GM12865 (cell line): ENCODE measurements at regions not wholly inside any gene's neighbourhood (a gene's known extent, or its start where the extent isn't known, plus 50 kb on each side); places are given as distances from the start of the nearest gene placed in this dataset.

Experiments used
- DNase-seq: peaks from one replicate; pipeline ENCODE4 v3.0.0; 2010; ENCODE audit warnings: low read depth
- H3K4me3 ChIP-seq: 2 replicates; pipeline ENCODE4 v1.5.1; 2011; ENCODE audit warnings: mild to moderate bottlenecking, low read depth, low read length, control low read depth
- TF ChIP-seq, protein P1 (sequence below): IDR thresholded peaks from 2 replicates; pipeline ENCODE4 v1.5.1; 2011; ENCODE audit warnings: low read length, control low read depth, low read depth, inconsistent platforms; ENCODE audit not compliant: insufficient read depth; ENCODE audit errors: missing control alignments

DNA sequence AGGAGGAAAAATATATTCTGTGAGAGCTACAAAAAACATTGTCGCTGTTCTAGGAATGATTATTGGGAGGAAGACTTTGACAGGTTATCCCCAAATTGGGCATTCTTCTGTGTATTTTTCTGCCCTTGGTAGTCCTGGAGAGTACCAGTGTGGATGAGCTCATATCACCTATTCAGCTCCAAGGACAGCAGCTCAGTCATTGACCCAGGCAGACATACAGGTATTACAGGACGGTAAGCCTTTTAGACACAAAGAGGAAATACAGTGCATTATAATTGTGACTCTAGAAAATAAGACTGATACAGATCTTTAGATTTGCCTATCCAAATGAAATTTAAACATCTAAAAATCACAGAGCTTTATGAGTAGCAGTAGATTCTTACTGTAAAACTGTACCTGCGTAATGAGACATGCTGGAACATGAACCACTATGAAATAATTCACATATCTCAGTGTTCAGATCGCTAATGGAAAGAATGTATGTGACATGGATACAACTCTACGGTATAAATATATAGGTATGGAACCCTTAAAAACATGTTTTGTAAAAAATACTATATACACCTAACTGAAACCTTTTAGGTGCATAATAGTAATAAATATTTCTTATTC is 56.0 kb downstream of the PLK2 start:
- TF ChIP-seq, protein P1, sequence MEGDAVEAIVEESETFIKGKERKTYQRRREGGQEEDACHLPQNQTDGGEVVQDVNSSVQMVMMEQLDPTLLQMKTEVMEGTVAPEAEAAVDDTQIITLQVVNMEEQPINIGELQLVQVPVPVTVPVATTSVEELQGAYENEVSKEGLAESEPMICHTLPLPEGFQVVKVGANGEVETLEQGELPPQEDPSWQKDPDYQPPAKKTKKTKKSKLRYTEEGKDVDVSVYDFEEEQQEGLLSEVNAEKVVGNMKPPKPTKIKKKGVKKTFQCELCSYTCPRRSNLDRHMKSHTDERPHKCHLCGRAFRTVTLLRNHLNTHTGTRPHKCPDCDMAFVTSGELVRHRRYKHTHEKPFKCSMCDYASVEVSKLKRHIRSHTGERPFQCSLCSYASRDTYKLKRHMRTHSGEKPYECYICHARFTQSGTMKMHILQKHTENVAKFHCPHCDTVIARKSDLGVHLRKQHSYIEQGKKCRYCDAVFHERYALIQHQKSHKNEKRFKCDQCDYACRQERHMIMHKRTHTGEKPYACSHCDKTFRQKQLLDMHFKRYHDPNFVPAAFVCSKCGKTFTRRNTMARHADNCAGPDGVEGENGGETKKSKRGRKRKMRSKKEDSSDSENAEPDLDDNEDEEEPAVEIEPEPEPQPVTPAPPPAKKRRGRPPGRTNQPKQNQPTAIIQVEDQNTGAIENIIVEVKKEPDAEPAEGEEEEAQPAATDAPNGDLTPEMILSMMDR = no peak
- no peak overlapping the region for H3K4me3 ChIP-seq

DNA sequence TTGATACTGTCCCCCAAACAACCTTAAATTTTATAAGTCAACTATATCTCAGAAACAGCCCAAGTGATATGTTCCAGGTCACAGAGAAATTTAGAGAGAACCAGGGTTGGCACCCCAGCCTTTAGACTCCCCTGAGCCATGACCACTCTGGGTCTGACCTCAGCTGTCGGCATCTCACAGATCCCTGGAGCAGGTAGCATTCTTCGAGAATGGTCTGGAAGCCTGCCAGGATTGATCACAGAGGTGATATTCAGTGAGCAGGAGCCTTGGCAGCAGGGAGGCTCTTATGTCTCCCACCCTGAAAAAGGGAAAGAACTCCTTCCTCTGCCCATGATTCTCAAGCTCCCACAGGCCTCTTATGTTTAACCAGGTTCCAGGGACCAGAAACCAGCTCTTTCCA is 58.2 kb downstream of the PLK2 start:
- no peak overlapping the region for H3K4me3 ChIP-seq
- DNase-seq = no peak
- TF ChIP-seq, protein P1 = no peak

More for the DNA sequence above, 56.0 kb downstream of the PLK2 start:
- DNase-seq = no peak

DNA sequence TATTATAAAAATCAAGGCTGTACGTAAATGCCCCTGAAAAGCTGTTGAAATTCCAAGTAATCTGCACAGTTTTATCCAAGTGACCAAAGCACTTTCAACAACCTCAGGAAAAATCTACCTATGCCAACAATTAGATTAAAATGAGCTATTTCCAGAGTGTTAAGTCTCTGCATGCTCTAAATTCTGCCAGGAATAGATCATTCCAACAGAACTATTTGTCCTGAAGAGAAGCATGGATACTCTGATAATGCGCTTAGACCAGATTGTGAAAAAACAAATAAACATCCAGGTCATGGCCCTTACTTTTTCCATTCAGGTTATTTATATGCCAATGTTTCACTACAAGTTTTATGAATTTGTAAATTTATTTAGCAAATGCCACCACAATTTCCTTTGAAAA is 59.1 kb downstream of the PLK2 start:
- no peak overlapping the region for H3K4me3 ChIP-seq
- TF ChIP-seq, protein P1 = no peak
- no peak for DNase-seq

DNA sequence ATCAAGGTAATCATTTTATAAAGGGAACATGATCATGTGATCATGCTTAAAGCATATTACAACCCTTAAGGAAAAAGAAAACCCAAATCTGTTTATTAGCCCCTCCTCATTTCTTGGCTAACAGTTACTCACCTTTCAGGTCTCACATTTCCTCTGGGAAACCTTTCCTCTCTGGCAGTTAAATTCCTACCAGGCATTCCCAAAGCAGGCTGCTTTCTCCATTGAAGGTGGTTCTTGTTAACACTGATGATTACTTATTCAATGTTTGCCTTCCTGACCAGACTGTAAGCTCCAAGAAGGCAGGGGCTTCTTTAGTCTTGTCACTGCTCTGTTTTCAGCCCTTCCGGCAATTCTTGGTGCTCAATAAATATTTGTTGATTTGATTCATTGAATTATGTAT is 59.9 kb downstream of the PLK2 start:
- TF ChIP-seq, protein P1 = no peak
- no peak overlapping the region for H3K4me3 ChIP-seq
- DNase-seq = no peak

DNA sequence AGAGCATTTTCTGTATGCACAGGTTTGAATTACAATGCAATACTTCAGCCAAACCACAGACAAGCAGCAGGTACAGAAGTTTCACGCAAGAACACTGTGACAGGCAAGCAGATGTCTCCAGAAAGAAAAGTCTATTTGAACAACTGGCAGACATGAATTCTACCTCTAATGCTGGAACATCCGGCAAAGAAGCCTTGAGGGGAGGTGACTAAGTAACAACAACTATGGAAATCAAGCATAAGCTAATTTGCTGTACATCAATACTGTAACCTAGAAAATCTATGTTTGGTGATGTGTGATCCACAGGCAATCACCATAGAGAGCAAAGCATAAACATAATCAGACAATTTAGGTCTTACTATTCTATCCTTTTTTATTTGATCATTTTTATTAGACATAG is 65.5 kb downstream of the PLK2 start:
- no peak overlapping the region for H3K4me3 ChIP-seq
- no peak for DNase-seq
- TF ChIP-seq, protein P1 = no peak

DNA sequence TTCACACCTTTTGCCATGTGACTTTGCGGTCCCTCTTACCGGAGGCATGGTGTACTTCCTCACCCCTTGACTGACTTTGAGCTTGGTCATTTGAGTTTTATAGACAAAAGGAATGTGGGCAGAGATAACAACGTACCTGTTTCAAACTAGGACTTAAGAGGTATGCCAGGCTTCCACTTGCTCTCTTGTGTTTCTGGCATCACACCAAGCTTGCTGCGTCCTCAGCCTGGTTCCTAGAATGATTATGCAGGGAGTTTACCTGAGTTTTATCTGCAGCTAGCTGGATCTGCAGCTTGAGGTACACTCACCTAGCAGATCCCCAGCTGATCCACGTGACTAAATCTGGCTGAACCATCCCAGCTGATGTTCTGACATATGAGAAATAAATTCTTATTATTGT is 66.2 kb downstream of the PLK2 start:
- H3K4me3 ChIP-seq = no peak overlapping the region
- DNase-seq = no peak
- TF ChIP-seq, protein P1 = no peak

DNA sequence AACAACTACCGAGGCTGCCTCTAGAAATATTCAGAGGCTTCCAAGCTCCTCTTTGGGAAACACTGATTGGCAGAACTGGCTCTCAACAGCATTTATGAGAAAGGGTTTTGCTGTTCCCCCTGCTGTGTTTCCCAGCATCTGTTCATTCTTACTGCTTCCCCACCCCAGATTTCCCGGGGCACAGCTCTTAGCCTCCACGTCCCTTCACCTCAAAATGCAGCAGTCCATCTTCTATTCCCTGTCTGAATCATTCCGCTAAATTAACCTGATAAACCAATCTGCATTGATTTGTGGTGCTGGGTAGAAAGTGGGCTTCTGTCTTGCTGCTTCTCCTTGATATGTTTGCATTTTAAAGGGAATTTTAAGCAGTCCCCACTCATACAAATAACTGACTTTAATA is 67.4 kb downstream of the PLK2 start:
- TF ChIP-seq, protein P1 = no peak
- no peak overlapping the region for H3K4me3 ChIP-seq
- DNase-seq = no peak
